ENCODE measurements at regions not wholly inside any gene's neighbourhood (a gene's known extent, or its start where the extent isn't known, plus 50 kb on each side); places are given as distances from the start of the nearest gene placed in this dataset.

GRCh38 chr1:106222403-106222802 is 834.1 kb upstream of the PRMT6 start:
- no peak overlapping the region for H3K27ac ChIP-seq
- intact Hi-C loops (cut with DNase I), result no loop called here
- H3K4me3 ChIP-seq, result no peak overlapping the region
- H3K36me3 ChIP-seq, result no peaks in the 10 kb centered on the region
- no peaks in the 10 kb centered on the region for H3K27me3 ChIP-seq
- TF ChIP-seq POLR2A (IDR thresholded peaks at IDR 0.05) (no peak), CTCF (IDR thresholded peaks at IDR 0.05) (no peak), POLR2AphosphoS5 (IDR thresholded peaks at IDR 0.05; ENCODE audit: insufficient read depth in 1 of 2, low read depth in 1 of 2) (no peak)
- H3K4me1 ChIP-seq, result no peaks in the 10 kb centered on the region
- no peaks in the 10 kb centered on the region for H3K9me3 ChIP-seq
- DNase-seq (ENCODE audit: extremely low spot score in 2 of 2), result no peak

GRCh38 chr1:106223213-106223612 is 833.3 kb upstream of the PRMT6 start:
- Histone ChIP-seq H3K36me3 (no peaks in the 10 kb centered on the region), H3K27ac (no peak overlapping the region), H3K4me3 (no peak overlapping the region), H3K4me1 (no peaks in the 10 kb centered on the region), H3K27me3 (no peaks in the 10 kb centered on the region), H3K9me3 (no peaks in the 10 kb centered on the region)
- intact Hi-C loops (cut with DNase I), result no loop called here
- TF ChIP-seq POLR2A (IDR thresholded peaks at IDR 0.05) (no peak), POLR2AphosphoS5 (IDR thresholded peaks at IDR 0.05; ENCODE audit: insufficient read depth in 1 of 2, low read depth in 1 of 2) (no peak), CTCF (IDR thresholded peaks at IDR 0.05) (no peak)
- no peak for DNase-seq (ENCODE audit: extremely low spot score in 2 of 2)

- Histone ChIP-seq H3K27ac (no peak overlapping the region), H3K27me3 (no peaks in the 10 kb centered on the region), H3K4me3 (no peak overlapping the region), H3K36me3 (no peaks in the 10 kb centered on the region), H3K9me3 (no peaks in the 10 kb centered on the region), H3K4me1 (no peaks in the 10 kb centered on the region)
- DNase-seq (ENCODE audit: extremely low spot score in 2 of 2), result no peak
- TF ChIP-seq POLR2AphosphoS5 (IDR thresholded peaks at IDR 0.05; ENCODE audit: insufficient read depth in 1 of 2, low read depth in 1 of 2) (no peak), POLR2A (IDR thresholded peaks at IDR 0.05) (no peak), CTCF (IDR thresholded peaks at IDR 0.05) (no peak)
- intact Hi-C loops (cut with DNase I), result no loop called here
Measured at GRCh38 chr1:106224426-106224825, 832.0 kb upstream of the PRMT6 start.

GRCh38 chr1:106225403-106225802 is 831.1 kb upstream of the PRMT6 start:
- TF ChIP-seq POLR2A (IDR thresholded peaks at IDR 0.05) (no peak), CTCF (IDR thresholded peaks at IDR 0.05) (no peak), POLR2AphosphoS5 (IDR thresholded peaks at IDR 0.05; ENCODE audit: insufficient read depth in 1 of 2, low read depth in 1 of 2) (no peak)
- Histone ChIP-seq H3K4me1 (no peaks in the 10 kb centered on the region), H3K27ac (no peak overlapping the region), H3K36me3 (no peaks in the 10 kb centered on the region), H3K4me3 (no peak overlapping the region), H3K9me3 (no peaks in the 10 kb centered on the region), H3K27me3 (no peaks in the 10 kb centered on the region)
- intact Hi-C loops (cut with DNase I), result no loop called here
- DNase-seq (ENCODE audit: extremely low spot score in 2 of 2), result no peak

GRCh38 chr1:106226550-106226949 is 829.9 kb upstream of the PRMT6 start:
- intact Hi-C loops (cut with DNase I), result no loop called here
- TF ChIP-seq CTCF (IDR thresholded peaks at IDR 0.05) (no peak), POLR2A (IDR thresholded peaks at IDR 0.05) (no peak), POLR2AphosphoS5 (IDR thresholded peaks at IDR 0.05; ENCODE audit: insufficient read depth in 1 of 2, low read depth in 1 of 2) (no peak)

More at GRCh38 chr1:106226550-106226949, 829.9 kb upstream of the PRMT6 start:
- Histone ChIP-seq H3K27me3 (no peaks in the 10 kb centered on the region), H3K4me1 (no peaks in the 10 kb centered on the region), H3K4me3 (no peak overlapping the region), H3K9me3 (no peaks in the 10 kb centered on the region), H3K36me3 (no peaks in the 10 kb centered on the region), H3K27ac (no peak overlapping the region)
- no peak for DNase-seq (ENCODE audit: extremely low spot score in 2 of 2)
